ENCODE measurements at regions not wholly inside any gene's neighbourhood (a gene's known extent, or its start where the extent isn't known, plus 50 kb on each side); places are given as distances from the start of the nearest gene placed in this dataset.

DNA sequence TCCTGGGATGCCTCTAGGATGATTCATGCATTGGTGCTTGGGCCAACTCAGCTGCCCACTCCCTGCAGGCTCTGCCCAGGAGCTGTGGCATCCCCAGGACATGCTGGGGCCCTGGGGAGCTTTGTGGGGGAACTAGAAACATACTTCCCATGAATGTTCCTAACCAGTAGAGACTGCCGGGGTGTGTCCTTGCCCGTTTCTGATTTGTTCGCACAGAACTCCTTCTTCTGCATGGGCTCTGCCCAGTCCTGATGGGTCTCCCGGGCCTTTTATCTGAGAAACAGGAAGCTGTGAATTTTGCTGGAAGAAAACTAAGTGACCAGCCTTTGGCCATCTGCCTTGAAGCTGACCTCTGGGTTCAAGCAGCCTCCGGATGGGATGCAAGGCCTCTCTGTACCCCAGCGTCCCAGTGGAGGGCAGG is 71.6 kb upstream of the RNU6ATAC start:
- 44 to 64% (median 57%) methylated on average over 5 to 6 of the region's 6 CpGs for WGBS, 4 donors
- no peak for DNase-seq

DNA sequence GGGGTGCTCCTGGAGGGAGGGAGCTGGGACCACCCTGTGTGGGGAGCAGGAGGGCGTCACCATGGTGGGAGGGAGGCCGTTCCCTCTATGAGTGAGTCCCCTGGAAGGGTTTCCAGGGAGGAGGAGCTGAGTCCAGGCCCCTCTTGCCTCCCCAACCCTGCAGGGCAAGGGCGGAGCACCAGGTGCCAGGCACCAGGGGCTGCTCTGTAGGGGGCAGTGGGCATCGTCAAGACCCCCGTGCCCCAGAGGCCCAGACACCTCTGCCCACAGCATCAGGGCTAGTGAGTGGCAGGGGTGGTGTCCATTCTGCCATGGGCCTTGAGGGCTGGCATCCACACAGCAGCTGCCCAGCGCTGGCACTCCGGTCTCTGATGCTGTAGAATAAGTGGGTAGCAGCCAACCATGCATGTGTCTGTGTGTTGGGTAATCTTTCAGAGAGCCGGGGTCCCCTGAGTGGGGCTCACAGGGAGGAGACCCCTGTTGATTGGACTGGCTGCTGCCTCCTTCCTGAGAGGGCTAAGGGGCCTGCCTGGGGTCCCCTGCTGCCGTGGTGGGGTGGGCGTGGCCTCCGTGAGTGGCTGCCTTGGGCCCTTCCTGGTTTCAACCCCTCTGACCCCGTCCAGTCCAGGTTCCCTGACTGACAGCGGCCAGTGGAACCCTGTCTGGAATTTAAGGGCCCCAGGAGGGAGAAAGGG is 72.7 kb upstream of the RNU6ATAC start:
- ATAC-seq (no peak), DNase-seq (no peak)
- no peak overlapping the region for H3K4me3 ChIP-seq
- TF ChIP-seq, protein P1, sequence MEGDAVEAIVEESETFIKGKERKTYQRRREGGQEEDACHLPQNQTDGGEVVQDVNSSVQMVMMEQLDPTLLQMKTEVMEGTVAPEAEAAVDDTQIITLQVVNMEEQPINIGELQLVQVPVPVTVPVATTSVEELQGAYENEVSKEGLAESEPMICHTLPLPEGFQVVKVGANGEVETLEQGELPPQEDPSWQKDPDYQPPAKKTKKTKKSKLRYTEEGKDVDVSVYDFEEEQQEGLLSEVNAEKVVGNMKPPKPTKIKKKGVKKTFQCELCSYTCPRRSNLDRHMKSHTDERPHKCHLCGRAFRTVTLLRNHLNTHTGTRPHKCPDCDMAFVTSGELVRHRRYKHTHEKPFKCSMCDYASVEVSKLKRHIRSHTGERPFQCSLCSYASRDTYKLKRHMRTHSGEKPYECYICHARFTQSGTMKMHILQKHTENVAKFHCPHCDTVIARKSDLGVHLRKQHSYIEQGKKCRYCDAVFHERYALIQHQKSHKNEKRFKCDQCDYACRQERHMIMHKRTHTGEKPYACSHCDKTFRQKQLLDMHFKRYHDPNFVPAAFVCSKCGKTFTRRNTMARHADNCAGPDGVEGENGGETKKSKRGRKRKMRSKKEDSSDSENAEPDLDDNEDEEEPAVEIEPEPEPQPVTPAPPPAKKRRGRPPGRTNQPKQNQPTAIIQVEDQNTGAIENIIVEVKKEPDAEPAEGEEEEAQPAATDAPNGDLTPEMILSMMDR (IDR thresholded peaks at IDR 0.05): no peak
- no peak for TF ChIP-seq POLR2A (IDR thresholded peaks at IDR 0.05)
- 80 to 92% (median 88%) methylated on average over 7 to 13 of the region's 13 CpGs for WGBS, 4 donors
- intact Hi-C loops (cut with DNase I): no loop called here
- no peak overlapping the region for H3K27ac ChIP-seq
- H3K36me3 ChIP-seq: no peaks in the 10 kb centered on the region
- peaks cover 0 to 39% (median 8%) of the 10 kb centered on the region in 9 donors for H3K27me3 ChIP-seq
- no peaks in the 10 kb centered on the region for H3K9me3 ChIP-seq
- peaks cover 0 to 15% (median 7%) of the 10 kb centered on the region in 12 donors for H3K4me1 ChIP-seq

More for the DNA sequence above, 71.6 kb upstream of the RNU6ATAC start:
- H3K27me3 ChIP-seq: peaks cover 0 to 30% (median 5%) of the 10 kb centered on the region in 9 donors
- no peaks in the 10 kb centered on the region for H3K36me3 ChIP-seq
- peaks cover 0 to 26% (median 12%) of the 10 kb centered on the region in 12 donors for H3K4me1 ChIP-seq
- no peak overlapping the region for H3K4me3 ChIP-seq
- TF ChIP-seq POLR2A (IDR thresholded peaks at IDR 0.05): no peak
- TF ChIP-seq, protein P1 (IDR thresholded peaks at IDR 0.05): no peak
- intact Hi-C loops (cut with DNase I): no loop called here
- H3K9me3 ChIP-seq: no peaks in the 10 kb centered on the region
- no peak overlapping the region for H3K27ac ChIP-seq
- peak in 2 of 4 donors; percentile 11 to 24 for ATAC-seq

DNA sequence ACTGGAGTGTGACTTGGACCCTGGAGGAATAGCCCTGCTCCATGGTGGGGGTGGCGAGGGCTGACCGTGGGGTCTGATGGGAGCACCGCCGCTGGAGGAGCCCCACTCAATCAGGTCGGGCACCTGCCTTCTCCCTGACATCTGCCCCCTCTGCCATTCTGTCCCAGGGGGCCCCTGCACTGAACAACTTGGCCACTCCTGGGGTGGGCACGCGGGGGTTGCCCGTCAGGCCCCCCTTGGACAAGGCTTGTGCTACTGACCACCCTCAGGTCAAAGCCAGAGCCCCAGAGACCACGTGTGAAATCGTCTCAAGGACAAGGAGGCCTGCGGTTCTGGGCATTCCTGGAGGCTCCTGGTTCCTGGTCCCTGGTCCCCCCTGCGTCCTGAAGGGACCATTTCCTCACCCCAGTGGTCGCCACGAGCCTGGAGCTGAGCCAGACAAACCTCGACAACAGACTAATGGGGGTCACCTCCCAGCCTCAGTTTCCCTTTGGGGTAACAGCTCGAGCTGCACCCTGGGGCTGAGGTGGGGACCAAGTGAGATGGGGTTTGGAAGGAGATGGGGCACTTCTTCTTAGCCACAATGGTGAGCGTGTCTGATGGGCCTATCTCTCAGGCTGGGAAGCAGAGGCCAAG is 73.4 kb upstream of the RNU6ATAC start:
- DNase-seq: peak in 1 of 5 donors; percentile 6

More for the DNA sequence above, 73.4 kb upstream of the RNU6ATAC start:
- Histone ChIP-seq H3K36me3 (no peaks in the 10 kb centered on the region), H3K27me3 (peaks cover 0 to 46% (median 8%) of the 10 kb centered on the region in 9 donors), H3K27ac (no peak overlapping the region), H3K4me3 (no peak overlapping the region), H3K4me1 (peaks cover 0 to 15% (median 7%) of the 10 kb centered on the region in 12 donors), H3K9me3 (no peaks in the 10 kb centered on the region)
- TF ChIP-seq, protein P1 (IDR thresholded peaks at IDR 0.05): no peak
- no peak for TF ChIP-seq POLR2A (IDR thresholded peaks at IDR 0.05)
- intact Hi-C loops (cut with DNase I): no loop called here
- ATAC-seq: no peak
- 86 to 92% (median 90%) methylated on average over 14 to 17 of the region's 17 CpGs for WGBS, 4 donors

Measured in heart left ventricle (tissue), 16 donors.